ENCODE measurements at regions not wholly inside any gene's neighbourhood (a gene's known extent, or its start where the extent isn't known, plus 50 kb on each side); places are given as distances from the start of the nearest gene placed in this dataset.
"Not testable (repeated sequence)": the region's sequence is repeated elsewhere in the genome, so short reads cannot be mapped to it uniquely, and the experiment has no call there.

DNA sequence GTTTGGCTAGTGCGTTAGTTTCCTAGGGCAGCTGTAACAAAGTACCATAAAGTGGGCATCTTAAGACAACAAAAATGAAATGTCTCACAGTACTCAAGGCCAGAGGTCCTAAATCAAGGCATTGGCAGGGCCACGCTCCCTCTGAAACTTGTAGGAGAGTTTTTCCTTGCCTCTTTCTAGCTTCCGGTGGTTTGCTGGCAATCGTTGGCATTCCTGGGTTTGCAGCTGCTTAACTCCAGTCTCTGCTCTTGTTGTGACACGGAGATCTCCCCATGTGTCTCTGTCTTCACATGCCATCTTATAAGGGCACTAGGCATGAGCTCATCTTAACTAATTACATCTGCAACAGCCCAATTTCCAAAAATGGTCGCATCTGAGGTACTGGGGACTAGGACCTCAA lies 362.0 kb upstream of the BOD1L1 start:
- DNase-seq = no peak

DNA sequence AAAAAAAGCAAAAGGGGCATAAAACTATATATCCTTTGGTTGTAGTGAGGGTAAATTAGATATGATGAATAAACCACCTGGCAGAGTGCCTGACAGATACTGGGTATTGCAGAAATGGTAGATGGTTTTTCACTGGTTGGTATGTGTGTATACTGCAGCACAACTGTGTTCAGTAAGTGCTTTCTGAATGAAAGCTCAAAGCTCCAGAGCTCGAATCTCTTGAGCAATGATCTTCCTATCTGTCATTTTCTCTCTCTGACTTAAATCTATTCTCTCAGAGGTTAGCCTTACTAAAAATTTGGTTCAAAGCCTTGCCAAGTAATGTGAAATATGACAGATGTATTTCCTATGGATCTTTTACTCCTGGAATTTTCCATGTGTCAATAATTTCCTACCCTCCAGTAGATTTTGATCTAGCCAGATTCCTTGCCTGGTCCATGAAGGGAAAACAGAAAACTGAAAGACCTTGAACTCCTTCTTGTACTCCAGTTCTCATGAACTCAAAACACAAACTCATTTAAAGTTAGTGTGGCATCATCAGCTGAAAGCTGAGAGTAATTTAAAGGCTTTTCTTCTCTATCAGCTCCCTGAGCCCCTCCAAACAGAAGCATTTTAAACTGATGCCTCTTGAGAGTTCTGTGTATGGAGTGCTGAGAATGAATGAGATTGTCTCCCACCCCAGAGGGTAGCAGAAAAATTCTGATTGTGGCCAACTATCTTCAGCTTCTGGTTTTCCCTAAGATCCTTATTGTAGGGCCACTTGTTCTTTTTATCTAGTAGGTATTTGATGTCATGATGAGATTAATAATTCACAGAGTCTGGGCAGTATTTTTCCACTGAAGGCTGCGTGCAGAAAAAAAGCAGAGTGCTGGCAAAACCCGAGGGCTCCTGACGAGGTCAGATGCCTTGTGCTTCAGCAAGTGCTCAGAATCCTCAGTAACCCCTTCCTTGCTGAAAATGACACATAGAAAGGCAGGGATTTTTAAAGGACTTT lies 363.4 kb upstream of the BOD1L1 start:
- no peak for DNase-seq

DNA sequence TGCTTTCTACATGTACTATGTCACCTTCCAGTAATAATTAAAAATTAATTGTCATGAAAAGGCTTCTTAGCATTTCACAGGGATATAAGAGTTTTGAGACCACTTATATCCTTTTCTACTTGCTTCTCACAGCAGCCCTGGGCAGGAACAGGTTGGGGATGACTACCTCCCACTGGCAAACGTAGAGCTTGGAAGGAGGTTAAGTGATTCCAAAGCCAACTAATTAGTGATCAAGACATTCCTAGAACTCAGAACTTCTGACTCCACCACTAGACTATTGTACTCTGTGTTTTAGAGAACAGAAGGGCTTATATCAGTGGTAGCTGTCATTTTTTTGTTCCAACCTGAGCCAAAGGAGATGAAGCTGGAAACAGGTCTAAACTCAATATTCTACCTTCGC lies 364.5 kb upstream of the BOD1L1 start:
- no peak for DNase-seq

DNA sequence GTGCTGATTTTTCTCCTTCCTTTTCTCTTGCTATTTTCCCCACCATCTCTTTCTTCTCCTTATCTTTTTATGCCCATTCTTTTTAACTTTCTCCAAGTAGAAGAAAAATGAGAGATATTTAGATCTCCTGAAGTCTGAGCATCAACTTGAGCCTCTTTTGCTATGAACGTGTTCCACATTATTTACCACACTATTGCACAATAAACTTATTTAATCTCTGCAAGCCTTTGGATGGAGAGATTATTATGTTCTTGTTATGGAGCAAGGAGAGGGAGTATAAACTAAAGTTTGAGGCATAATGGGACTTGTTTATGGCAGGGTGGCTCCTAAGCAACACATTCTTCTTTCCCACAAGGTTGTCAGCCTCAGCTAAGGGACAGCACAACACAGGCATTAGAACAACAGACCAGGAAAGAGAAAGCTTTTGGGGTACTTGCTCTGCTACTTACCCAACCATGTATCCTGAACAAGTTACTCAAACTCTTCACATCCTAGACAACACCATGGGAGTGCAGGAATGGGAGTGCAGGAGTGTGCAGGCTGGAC lies 365.5 kb upstream of the BOD1L1 start:
- DNase-seq = no peak

DNA sequence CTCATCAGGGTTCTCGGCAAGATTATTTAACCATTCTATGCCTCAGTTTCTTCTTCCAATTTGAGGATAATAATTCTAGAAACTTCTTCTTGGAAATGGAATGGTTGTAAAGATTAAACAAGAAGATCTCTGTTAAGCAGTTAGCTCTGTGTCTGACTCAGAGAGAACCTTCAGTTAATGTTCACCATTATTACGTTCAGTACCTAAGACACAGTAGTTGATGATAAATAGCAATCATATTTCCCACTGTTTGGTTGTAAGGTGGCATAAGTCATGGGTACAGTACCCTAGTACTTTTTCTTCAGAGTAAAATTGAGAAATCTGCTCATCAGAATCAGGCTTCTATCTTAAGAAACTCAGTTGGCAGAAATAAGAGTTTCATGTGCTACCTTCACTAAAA lies 366.5 kb upstream of the BOD1L1 start:
- DNase-seq = no peak

DNA sequence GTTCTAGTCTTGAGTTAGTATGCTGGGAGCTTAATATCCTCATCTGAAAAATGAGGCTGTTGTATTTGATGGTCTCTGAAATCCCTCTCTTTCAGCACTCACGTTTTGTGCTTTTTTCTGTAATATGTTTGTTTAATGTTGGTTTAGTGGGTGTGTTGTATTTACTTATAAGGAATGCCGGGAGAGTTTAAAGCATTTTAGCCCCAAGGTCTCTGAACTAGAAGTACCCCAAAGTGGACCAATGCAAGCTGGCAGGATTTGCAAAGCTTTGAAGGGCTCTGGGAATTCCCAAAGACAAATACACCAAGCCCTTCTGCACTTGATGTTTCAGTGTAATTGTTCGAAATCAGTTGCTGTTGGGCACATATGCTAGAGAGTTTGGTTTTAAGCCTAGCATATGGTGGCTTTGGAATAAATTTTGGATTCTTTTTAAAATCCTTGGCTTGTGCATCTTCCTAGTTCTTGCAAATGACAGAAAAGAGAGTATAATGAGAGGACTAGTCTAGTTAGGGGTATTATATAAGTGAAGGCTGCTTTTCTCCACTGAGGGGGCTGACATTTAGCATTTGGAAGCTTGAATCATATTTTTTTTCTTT lies 371.4 kb upstream of the BOD1L1 start:
- no peak for DNase-seq

DNA sequence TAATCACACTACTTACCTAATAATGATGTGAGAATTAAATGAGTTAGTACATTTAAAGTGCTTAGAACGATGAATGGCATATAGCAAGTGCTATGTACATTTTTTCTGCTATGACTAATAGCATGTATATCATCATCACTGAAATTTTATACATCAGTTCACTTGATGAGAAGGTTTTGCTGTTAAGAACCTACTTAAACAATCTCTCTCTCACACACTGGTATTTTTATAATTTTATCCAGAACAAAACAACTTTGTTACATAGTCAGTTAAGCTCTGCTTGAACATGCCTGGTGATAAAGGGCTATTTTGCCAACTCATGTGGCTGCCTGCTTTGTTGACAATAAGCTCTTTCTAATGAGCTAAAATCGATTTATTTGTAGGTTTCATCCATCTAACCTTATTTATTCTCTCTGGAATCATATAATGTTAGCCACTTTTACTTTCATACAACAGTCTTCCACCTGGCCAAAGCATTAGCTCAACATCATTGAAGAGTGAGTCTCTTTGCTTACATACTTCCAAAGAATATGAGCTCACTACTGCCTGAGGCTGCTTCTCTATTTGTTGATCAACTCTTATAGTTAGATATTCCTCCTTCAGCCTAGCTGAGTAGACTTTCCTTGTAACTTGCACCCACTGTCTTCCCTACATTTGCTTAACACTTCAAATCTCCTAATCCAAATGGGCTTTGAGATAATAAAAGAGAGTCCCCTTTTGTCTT lies 372.7 kb upstream of the BOD1L1 start:
- no peak for DNase-seq

DNA sequence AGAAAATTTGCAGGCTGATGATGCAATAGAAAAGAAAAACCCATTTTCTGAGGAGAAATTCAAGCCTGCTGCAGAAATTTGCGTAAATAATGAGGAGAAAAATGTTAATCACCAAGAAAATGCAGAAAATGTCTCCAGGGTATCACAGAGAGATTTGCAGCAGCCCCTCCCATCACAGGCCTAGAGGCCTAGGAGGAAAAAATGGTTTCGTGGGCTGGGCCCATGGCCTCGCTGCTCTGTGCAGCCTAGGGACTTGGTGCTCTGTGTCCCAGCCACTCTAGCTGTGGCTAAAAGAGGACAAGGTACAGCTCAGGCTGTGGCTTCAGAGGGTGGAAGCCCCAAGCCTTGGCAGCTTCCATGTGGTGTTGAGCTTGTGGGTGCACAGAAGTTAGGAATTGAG lies 374.8 kb upstream of the BOD1L1 start:
- DNase-seq = not testable (repeated sequence)

DNA sequence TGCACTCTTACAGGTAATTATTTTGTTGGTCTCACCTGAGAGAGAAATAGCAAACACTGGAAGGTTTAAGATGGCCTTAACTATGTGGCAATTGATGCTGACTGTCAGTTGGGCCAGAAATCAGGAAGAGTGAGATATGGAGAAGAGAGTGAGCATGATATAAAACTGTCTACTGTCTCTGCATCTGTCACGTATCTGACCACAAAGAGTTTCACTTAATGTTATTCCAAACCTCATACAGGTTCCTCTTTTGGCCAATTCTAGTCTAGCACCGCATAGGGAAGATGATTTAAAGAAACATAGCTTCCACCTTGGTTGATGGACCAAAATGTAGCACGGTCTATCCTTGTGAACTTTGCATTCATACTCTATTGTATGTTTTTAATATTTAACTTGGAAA lies 381.0 kb upstream of the BOD1L1 start:
- no peak for DNase-seq

DNA sequence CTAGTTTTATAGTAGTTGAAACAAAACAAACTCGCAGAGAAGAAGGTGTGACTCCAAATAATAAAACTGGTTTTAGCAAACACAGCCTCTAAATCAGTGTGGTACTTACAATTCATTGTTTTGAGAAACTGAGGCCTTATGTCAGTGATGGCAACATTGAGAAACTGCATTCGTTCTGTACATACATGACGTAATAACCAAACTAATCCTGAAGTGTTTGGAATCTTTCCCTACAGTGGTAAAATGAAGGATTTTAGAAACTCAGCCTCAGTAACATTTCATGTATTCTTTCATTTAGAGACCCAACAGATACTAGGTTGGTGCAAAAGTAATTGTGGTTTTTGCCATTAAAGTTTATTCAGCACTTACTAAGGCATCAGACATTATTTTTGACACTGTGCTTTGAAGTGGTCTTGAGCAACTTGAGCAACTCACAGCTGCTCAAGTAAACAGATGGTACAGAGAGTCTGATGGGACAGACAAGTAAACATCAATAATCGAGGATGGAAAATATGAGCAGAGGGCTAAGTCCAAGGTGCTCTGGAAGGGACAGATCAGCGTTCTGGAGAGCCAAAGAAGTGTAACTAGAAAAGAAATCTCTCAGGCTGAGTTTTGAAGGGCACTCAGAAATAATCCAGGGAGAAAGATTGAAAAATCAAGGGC lies 390.8 kb upstream of the BOD1L1 start:
- DNase-seq = no peak

DNA sequence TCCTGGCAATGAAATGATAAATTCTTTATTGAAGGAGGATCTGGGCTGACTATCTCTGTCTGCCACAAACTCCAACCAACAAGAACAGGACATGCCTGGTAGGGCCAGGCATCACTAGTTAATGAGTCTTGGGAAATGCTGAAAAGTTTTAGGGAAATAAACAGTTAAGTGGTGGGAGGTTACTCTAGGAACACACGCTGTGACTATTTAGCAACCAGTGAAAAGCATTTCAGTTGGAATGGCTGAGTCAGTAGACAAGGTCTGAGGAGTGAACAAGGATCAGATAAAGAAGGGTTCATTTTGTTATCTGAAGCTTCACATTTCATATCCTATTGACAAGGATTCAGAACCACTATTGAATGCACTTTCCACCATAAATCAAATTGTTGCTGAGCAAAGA lies 394.9 kb upstream of the BOD1L1 start:
- DNase-seq = peak; percentile 9

DNA sequence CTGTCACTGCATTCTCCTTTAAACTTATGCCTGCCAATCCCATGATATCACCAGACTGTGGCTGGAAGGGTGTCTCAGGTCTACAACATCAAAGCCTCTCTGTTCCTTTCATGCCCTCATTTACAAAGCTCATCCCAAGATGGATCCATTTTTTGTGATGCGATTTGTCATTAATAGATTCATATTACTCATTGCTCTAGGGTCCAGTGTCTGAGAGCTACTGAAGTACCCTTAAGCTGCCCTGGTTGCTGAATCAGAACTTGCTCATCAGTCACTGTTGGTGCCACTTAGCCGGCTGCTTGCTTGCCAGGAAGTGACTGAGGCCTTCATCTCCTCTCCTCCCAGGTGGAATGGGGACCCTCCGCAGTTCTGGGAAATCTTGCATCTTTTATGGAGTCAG lies 395.5 kb upstream of the BOD1L1 start:
- peak; percentile 4 for DNase-seq

DNA sequence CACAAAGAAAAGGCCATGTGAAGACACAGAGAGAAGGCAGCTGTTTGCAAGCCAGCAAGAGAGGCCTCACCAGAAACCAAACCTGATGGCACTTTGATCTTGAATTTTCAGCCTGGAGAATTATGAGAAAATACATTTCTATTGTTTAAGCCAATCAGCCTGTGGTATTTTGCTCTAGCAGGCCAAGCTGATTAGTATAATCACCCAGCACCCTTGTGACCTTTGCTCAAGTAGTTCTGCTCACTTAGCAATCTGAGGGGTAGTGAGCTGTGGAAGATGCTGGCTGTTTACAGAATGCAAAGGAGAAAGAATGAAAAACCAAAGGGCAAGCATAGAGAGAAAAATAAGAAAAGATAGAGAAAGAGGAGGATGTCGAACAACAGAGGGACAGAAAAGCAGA lies 396.4 kb upstream of the BOD1L1 start:
- DNase-seq = no peak

DNA sequence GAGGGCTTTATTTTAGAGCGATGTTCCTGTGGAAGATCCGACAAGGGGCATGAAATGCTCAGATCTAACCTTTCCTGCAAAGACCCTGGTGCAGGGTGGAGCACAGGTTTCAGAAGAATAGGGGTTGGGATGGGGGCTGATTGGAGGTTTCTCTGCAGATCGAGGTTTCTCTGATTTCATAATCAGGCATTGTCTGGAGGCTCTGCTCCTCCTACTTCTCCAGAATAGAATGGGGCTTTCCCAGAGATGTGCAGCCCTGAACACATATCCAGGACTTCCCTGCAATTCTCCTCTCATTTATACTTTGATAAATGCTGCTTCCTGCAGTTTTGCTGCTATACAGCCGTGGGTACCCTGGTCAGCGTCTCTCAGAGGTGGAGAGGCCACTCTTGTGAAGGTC lies 397.6 kb upstream of the BOD1L1 start:
- no peak for DNase-seq

DNA sequence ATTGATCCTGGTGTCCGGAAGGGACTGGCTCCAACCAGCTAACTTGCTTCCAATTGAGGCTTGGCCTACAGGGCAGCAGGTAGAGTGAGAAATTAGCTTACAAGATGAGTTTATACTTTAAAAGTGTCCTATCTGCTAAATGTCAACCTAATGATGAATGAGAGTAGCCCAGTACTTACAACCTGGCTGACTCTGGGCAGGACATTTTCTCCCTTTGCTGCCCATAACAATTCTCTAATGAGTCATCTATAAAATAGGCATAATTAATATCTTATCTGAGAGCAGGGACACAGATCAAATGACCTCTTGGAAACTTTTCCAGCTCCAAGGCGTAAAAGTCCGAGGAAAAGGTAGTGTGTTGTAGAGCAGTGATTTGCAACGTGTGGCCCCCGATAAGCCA lies 398.4 kb upstream of the BOD1L1 start:
- DNase-seq = no peak

DNA sequence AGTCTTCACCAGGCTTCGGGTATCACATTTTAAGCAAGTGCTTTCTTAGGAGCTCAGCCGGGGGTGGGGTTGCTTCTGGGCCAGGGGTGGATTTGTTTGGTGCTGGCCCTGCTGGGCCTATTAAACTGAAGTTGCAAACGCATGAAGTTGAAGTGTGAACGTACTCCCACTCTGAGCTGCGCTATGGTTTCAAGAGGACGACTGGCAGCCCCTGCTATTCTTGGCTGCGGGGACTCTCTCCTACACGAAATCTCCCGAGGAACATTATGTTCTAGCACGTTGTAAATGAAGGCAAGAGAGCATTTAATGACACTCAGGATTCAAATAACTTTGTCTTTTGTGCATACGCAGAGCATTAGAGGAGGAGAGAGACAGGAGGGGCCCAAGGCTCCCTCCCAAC lies 401.3 kb upstream of the BOD1L1 start:
- no peak for DNase-seq

DNA sequence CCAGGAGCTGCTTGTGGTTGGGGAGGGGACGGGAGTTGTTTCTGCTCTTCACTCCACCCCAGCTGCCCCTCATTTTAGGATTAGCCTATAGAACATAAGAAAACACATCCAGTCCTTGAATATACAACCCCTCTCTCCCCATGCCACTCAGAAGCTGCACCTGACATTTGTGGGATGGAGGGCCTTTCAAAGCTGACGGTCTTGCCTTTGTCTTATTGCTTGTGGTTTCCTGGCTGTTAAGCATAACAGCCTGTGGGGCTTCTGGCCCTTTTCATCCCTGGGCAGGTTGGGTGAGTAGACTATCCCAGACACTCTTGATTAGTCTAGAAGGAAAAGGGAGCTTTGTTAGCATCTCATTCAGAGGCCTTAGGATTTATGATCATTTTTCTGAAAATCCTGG lies 407.6 kb upstream of the BOD1L1 start:
- no peak for DNase-seq

DNA sequence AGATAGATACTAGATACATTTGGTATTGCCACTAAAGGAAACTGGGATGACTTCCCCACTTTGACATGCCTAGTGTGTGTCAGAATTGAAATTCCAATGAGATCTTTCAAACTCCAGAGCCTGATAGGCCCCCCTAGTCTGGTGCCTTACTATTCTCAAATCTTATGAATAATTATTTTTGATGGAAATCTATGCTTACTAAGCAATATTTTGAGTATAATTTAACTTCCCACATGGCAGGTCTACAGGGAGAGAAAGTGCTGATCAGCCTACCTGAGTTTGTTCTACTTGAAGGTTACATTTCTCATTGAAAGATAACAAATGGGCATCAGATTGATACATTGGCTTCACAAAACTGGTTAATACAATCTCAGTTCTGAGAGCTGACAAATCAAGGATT lies 415.7 kb upstream of the BOD1L1 start:
- no peak for DNase-seq

DNA sequence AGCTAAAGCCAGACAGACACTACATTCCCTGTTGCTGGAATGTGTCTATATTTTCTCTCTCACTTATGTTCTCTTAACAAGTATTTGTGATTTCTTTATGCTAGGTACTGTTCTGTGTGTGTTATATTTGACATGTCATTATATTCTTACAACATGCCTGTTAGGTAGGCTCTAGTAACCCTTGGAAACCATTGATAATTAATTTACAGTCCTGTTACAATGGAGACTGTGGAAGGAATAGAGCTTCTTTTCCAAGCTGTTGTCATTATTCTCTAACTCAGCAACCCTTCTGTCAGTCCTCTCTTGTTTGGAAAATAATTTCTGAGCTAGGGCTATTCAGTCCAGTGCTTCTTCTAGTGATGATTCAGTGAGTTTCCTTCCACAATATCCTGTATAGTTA lies 419.1 kb upstream of the BOD1L1 start:
- no peak for DNase-seq

DNA sequence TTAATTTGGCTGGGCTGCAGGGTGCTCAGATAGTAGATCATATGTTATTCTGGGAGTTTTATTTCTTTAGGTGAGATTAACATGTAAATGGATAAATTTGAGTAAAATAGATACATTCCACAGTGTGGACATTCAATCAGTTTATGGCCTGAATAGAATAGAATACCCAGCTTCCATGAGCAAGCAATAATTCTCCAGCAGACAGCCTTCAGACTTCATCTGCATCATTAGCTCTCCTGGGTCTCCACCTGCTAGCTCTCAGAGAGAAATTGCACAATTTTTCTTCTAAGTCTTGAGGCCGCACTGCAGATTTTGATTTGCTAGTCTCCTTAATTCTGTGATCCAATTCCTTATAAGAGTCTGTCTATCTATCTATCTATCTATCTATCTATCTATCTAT lies 420.3 kb upstream of the BOD1L1 start:
- no peak for DNase-seq

DNA sequence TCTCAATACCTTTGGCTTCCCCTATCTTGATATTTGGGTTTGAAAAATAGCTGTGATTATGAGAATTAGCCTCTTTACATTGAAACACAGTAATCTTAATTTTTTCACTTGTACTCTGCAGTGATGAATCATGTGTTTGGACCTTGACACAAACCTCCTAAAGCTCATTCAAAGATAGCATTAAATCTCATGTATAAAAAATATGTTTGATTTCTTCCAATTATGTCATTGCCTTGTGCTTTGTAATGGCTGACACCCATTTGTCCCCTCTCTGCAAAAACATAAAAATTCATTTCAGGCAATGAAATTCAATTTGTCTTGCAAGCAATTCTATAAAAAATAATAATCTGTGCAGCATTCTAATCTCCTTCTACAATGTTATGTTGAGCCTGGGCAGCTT lies 422.4 kb upstream of the BOD1L1 start:
- DNase-seq = no peak

DNA sequence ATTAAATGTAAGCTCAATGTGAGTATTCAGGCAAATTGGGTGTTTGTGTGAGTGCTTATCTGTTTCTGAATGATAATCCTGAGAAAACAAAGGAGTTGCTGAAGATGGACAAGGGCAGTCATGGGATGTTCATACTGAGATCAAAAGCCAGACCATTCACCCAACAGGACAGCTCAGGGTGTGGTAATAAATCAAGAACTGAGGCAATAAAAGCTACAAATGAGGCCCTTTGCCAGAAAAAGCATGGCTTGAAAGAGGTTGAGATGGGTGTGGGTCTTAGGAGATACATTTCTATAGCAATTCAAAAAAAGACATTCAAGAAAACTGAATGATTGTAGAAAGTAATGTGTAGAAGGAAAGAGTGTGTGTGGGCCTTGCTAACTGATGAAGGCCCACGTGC lies 425.8 kb upstream of the BOD1L1 start:
- no peak for DNase-seq

DNA sequence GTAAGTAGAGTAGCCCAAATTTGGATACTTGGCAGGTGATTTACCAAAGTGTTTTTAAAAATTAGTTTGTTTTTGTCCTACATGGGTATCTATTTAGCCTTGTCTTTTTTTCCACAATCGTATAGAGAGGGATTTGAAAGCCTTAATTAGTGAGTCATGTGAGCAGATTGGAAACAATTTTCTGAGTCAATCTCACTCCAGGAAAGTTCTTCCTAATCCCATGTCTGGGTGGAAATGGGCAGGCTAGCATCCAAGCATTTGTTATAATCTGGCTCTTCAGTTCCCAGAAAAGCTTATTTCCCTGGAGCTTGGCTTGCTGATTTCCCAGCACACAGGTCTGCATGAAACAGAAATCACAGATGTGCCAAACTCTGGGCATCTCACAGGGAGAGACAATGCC lies 426.9 kb upstream of the BOD1L1 start:
- peak; percentile 9 for DNase-seq
